Thyroid gland (tissue), 4 donors: ENCODE measurements at regions not wholly inside any gene's neighbourhood (a gene's known extent, or its start where the extent isn't known, plus 50 kb on each side); places are given as distances from the start of the nearest gene placed in this dataset.
"Not testable (repeated sequence)": the region's sequence is repeated elsewhere in the genome, so short reads cannot be mapped to it uniquely, and the experiment has no call there.

Experiments used
- DNase-seq, 2 donors: peaks; one replicate each; pipeline ENCODE4 v3.0.0-alpha.2; 2019
- H3K27ac ChIP-seq, 3 donors: fragments of 200-600 bp; sonication (generic); 1 replicate in 2 of 3; 2 replicates in 1 of 3; pipeline ENCODE4 v1.5.1; 2016 to 2019; ENCODE audit warnings: mild to moderate bottlenecking in 1 of 3, moderate library complexity in 1 of 3
- H3K27me3 ChIP-seq: fragments of 200-600 bp; sonication (generic); one replicate; pipeline ENCODE4 v1.5.1; 2019
- H3K36me3 ChIP-seq, 2 donors: fragments of 200-600 bp; sonication (generic); one replicate each; pipeline ENCODE4 v1.5.1; 2016 to 2019
- H3K4me1 ChIP-seq, 2 donors: fragments of 200-600 bp; sonication (generic); one replicate each; pipeline ENCODE4 v1.5.1; 2017 to 2019
- H3K4me3 ChIP-seq, 3 donors: fragments of 200-600 bp; sonication (generic); replicated peaks in 1 of 3; 1 replicate in 2 of 3; 2 replicates in 1 of 3; pipeline ENCODE4 v1.5.1; 2016; ENCODE audit warnings: mild to moderate bottlenecking in 1 of 3
- H3K9me3 ChIP-seq: fragments of 200-600 bp; sonication (generic); one replicate; pipeline ENCODE4 v1.5.1; 2017
- CTCF ChIP-seq, 6 experiments: fragments of 200-600 bp in 3 of 6; fragments of 450-650 bp in 3 of 6; sonication (generic) in 3 of 6; IDR thresholded peaks; one replicate each; pipeline ENCODE4 v1.5.1; 2016 to 2019; ENCODE audit warnings: antibody characterized with exemption in 6 of 6, mild to moderate bottlenecking in 2 of 6, inconsistent platforms in 1 of 6, moderate library complexity in 1 of 6
- POLR2A ChIP-seq, 2 donors: fragments of 450-650 bp; IDR thresholded peaks; one replicate each; pipeline ENCODE4 v1.6.1; 2017; ENCODE audit warnings: antibody characterized with exemption in 2 of 2, mild to moderate bottlenecking in 2 of 2, moderate library complexity in 1 of 2
- WGBS, 2 donors: methylation state at CpG; one replicate each; pipeline ENCODE4 v1.1.5; 2017; 5-methylcytosine and 5-hydroxymethylcytosine counted together
- intact Hi-C: fragments of 100-400 bp; cut with DNase I; formaldehyde crosslinking; loops from one replicate; pipeline ENCODE4 v1.15.1; 2023

- 78% methylated on average over 1 of the region's 1 CpG for WGBS, 2 donors
- no peak for DNase-seq
- TF ChIP-seq POLR2A (IDR thresholded peaks at IDR 0.05) (no peak), CTCF (IDR thresholded peaks at IDR 0.05) (no peak)
- intact Hi-C loops: no loop called here
- Histone ChIP-seq H3K4me3 (no peak overlapping the region), H3K9me3 (no peaks in the 10 kb centered on the region), H3K27ac (no peak overlapping the region), H3K27me3 (no peaks in the 10 kb centered on the region), H3K36me3 (no peaks in the 10 kb centered on the region), H3K4me1 (no peaks in the 10 kb centered on the region)
Observed at GRCh38 chr7:19914866-19915265, 141.4 kb upstream of the TMEM196 start.

DNA sequence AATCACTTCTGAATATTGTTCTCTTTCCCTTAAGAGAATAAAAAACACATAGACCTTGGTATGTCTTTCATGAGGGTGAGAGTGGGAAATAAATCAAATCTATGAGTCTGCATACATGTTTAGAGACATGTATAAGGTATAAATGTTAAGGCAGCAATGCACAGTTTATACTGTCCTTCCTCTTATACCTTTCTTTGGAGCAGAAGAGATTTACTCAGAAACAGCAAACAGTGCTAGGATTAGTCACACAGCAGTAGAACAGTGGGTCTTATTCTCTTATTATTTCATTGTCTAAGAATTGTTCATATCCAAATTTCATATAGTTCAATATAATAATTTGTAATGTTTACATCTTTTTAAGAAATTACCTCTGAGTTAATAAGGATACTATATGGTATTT is 126.7 kb upstream of the TMEM196 start:
- Histone ChIP-seq H3K27ac (no peak overlapping the region), H3K27me3 (no peaks in the 10 kb centered on the region), H3K4me1 (no peaks in the 10 kb centered on the region), H3K4me3 (no peak overlapping the region), H3K36me3 (no peaks in the 10 kb centered on the region), H3K9me3 (no peaks in the 10 kb centered on the region)
- intact Hi-C loops: no loop called here
- DNase-seq: no peak
- no peak for TF ChIP-seq CTCF (IDR thresholded peaks at IDR 0.05)
- no peak for TF ChIP-seq POLR2A (IDR thresholded peaks at IDR 0.05)

GRCh38 chr7:19899529-19899928 is 126.1 kb upstream of the TMEM196 start:
- Histone ChIP-seq H3K4me3 (no peak overlapping the region), H3K36me3 (no peaks in the 10 kb centered on the region), H3K27me3 (no peaks in the 10 kb centered on the region), H3K9me3 (no peaks in the 10 kb centered on the region), H3K27ac (no peak overlapping the region), H3K4me1 (no peaks in the 10 kb centered on the region)
- no peak for DNase-seq
- no peak for TF ChIP-seq CTCF (IDR thresholded peaks at IDR 0.05)
- no peak for TF ChIP-seq POLR2A (IDR thresholded peaks at IDR 0.05)
- intact Hi-C loops: no loop called here
- WGBS, 2 donors: 76 to 80% methylated on average over 3 of the region's 3 CpGs

DNA sequence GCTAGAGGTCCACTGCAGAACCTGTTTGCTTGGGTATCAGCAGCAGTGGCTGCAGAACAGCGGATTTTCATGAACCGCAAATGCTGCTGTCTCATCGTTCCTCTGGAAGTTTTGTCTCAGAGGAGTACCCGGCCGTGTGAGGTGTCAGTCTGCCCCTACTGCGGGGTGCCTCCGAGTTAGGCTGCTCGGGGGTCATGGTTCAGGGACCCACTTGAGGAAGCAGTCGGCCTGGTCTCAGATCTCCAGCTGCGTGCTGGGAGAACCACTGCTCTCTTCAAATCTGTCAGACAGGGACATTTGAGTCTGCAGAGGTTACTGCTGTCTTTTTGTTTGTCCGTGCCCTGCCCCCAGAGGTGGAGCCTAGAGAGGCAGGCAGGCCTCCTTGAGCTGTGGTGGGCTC is 109.5 kb upstream of the TMEM196 start:
- H3K27me3 ChIP-seq, H3K36me3 ChIP-seq, H3K4me3 ChIP-seq, H3K9me3 ChIP-seq, DNase-seq, intact Hi-C loops, H3K27ac ChIP-seq, H3K4me1 ChIP-seq: not testable (repeated sequence)
- WGBS, 2 donors: 89 to 90% methylated on average over 10 to 11 of the region's 11 CpGs

DNA sequence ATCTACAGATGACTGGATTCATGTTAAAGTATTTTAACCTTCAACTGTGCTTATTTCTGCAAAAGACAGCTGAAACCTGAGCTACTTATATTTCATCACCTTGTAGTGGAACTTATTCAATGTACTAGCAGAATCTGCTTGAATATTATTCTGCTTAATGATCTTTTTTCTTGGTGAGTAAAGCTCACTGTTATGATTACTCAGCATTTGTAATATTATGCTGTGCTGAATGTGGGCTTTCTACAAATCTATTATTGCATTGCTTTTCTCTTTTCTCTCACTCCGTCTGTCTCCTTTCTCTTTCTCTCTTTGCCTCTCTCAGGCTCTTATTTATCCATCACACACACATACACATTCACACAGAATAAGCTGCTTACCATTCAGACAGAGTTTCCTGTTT is 98.7 kb upstream of the TMEM196 start:
- 82 to 84% methylated on average over 1 of the region's 1 CpG for WGBS, 2 donors

More for the DNA sequence above, 98.7 kb upstream of the TMEM196 start:
- no peaks in the 10 kb centered on the region for H3K27me3 ChIP-seq
- DNase-seq: no peak
- H3K36me3 ChIP-seq: no peaks in the 10 kb centered on the region
- no peak overlapping the region for H3K27ac ChIP-seq
- H3K9me3 ChIP-seq: no peaks in the 10 kb centered on the region
- no peaks in the 10 kb centered on the region for H3K4me1 ChIP-seq
- no peak overlapping the region for H3K4me3 ChIP-seq
- no peak for TF ChIP-seq CTCF (IDR thresholded peaks at IDR 0.05)
- no peak for TF ChIP-seq POLR2A (IDR thresholded peaks at IDR 0.05)
- intact Hi-C loops: no loop called here
